ENCODE measurements at regions not wholly inside any gene's neighbourhood (a gene's known extent, or its start where the extent isn't known, plus 50 kb on each side); places are given as distances from the start of the nearest gene placed in this dataset.

DNA sequence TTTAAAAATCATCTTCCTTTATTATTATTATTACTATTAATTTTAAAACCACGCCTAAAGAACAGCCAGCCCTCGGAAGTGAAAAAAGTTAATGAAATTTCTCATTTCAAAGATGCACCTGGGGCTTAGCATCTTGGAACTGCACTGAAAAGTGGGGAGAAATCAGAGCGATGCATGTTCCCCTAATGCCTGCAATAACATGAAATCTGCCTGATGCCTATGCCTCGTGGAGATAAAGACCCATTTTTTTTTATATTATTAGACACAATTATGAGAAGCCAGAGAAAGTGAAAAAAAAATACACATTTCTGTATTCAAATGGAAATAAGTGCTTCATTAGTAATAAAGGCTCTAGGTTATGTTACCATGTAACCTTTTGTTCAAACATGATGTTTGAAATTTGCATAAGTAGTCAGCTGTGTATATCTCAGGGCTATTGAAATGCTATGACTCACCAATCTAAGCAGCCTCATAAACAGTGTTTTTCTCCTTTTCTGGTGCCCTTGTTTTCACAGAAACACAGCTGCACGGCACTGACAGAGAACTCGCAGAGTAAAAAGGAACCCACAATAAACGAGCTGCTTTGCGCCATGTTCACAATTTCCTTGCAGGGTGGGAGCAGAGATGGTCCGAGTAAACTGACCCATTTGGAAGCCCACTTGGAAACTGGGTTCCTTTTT is 175.8 kb upstream of the PRKCQ start:
- no peak for DNase-seq

DNA sequence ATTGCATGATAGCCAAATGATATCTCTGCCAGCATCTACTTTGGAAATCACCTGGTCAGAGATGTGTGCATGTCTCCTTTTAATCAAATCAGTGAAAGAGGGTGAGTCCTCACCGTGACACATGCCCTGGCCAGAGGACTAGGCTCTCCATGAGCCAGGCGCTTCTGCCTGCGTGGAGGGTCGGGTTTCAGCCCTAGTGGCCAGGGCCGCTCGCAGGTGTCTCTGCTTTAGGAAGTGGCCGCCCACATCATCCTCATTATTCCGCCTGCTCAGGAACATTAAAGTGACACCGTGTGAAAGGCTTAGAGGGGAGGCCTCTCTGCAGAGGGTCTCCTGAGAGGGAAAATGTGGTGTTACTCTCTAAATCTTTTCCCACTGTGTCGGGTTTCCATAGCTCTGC is 173.6 kb upstream of the PRKCQ start:
- DNase-seq, result no peak

DNA sequence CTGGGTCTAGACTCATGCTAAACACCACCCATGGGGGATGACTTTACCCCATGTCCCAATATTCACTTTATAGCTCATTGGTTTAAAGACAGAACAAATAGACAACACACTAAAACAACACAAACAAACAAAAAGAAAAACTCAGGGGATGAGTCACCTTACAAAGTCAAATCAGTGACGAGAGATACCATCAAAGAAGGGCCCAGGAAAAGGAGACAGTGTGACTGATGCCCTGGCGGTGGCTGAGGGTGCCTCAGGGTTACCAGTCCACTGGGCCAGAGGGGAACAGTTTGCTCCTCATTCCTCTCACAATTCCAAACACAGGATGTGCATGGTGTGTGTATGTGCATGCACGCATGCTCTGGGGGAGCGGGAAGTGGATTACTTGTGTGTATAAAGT is 171.3 kb upstream of the PRKCQ start:
- no peak for DNase-seq

DNA sequence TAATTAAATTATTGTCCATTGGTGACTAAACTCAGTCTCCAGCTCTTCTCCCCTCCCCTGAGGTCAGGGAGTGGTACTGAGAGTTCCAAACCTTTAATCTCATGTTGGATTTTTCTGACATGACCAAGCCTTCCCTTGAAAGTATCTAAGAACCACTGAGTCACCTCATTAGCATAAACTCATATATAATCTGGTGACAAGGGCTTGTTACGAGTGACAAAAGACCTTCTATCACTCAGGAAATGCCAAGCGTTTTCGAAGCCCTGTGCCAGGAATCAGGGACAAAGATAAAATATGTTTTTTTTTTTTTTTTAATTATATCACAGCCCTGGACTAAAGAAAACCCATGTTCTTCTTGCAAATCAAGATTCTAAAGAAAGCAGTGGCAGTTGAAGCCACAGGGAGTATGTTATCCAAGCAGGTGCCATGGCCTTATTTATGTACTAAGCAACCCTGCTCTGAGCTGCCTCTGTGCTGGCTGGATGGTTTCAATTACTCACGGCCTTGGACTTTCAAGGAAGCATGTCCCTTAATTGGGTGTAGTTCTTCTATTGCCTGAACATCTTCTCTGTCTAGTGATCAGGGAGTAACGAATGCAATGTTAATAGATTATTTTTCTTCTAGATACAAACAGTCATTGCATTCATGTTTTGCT is 169.0 kb upstream of the PRKCQ start:
- no peak for DNase-seq

DNA sequence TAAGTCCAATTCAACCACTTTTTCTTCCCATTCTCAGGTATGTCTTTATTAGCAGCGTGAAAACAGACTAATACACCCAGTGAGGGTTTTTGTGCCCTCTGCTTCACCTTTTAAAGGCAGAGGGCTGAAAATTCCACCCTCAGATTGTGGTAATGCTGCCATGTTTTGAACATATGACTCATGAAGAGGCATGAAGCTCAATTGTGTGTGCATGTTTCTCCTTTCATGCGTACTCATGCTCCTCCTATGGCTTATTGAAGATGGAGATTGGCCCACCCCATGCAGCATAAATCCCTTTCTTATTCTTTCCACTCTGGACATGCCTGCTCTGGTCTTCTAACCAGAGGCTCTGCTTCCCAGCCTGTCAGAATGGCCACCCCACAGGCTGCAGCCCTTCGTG is 168.0 kb upstream of the PRKCQ start:
- DNase-seq, result no peak

DNA sequence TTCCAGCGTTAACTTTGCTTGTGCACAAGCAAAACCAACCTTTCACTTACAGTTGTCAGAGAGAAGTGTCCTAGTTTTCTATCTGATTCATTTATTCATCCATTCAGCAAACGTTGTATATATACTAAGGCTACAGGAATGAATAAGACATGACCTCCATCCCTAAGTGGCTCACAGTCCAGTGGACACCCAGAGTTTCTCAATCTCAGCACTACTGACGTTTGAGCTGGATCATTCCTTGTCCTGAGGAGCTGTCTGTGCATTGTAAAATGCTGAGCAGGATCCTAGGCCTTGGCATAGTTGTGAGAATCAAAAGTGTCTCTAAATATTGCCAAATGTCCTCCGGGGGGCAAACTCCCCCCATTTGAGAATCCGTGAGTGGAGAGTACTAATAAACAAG is 166.7 kb upstream of the PRKCQ start:
- no peak for DNase-seq

DNA sequence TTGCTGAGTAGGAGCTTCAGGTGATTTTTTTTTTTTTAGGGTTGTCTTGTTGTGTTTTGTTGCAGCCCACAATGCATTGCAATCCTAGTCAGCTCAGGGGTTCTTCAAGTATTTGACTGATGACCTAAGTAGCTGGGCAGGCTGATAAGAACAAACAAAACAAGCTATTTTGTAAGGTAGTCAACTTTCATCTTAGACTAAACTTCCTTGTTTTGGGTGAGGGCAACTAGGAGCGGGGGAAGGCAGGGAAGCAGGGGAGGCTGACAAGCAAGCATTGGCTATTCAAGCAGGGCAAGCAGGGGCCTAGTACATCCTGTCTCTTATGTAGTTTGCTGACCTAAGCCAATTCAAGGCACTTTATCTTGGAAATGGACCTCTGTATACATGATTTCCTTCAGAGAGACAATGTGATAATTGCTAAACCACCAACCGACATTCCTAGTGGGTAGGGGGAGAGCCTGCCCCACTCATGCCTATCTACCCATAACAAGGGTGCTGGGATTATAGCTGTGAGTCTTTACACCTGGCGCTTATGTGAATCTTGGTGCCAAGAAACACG is 163.3 kb upstream of the PRKCQ start:
- DNase-seq, result no peak

DNA sequence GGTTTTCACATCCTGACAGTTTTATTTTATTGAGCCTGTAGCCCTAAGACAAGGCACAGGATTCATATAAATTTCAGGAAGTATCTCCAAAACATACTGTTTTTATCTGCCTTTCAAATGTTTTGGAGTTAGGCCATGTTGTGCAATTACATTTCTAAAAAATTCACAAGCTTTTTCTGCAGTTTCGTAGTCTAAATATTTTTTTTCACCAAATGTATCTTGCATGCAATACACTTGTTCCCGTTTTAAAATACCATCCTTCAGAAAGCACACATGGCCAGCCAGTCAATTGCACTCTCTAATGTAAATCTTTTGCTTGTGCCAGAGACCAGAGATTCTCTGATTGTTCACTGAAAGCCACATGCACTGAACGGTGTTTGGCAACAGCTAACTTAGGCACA is 161.5 kb upstream of the PRKCQ start:
- DNase-seq, result no peak

DNA sequence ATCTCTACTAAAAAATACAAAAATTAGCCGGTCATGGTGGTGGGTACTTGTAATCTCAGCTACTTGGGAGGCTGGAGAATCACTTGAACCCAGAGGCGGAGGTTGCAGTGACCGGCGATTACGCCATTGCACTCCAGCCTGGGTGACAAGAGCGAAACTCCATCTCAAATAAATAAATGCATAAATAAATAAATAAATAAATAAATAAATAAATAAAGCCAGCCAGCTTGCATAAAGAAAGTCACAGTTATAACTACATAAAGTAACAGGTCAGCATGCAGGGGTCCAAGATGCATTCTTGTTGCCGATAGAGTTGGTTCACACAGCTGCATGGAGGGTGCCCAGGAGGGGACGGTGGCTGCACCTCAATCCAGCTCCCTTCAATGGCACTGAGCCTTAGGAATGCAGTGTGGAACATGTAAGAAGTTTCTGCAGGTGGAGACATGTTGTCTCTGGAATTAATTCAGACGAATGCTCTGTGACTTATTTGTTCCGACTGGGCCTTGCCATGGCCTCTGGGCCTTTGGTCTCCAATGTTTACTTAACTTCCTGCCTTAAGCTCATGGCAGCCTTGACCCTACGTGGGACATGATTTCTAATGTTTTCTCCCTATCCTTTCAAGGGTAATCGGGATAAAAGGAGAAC is 159.6 kb upstream of the PRKCQ start:
- no peak for DNase-seq

DNA sequence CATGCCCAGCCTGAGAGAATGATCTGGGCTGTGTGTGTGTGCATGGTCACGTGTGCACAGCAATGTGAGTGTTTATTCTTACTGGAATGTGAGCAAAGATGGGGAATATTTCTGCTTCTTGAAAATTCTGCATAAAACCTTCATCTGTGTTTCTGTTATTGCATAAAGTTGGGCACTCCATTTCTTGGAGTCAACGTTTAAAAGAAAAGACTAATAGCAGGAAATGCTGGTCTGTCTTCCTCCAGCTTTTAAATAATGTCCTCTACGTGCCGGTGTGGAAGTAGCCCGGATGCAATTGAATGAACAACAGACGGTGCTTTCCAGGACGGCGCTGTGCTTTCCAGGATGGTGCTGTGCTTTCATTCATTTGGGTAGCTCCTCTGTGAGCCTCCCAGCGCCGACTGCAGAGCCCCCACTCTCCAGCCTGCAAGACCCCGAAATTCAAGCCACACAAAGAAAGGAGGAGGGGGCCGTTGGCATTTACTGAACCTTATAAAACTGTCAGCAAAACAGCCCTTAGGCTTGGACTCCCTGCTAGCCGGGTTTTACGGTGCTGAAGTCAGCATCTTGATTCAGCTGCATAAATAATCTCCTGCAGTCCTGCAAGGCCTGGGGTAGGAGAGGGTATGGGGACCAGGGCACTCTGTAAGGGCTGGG is 158.2 kb upstream of the PRKCQ start:
- no peak for DNase-seq

DNA sequence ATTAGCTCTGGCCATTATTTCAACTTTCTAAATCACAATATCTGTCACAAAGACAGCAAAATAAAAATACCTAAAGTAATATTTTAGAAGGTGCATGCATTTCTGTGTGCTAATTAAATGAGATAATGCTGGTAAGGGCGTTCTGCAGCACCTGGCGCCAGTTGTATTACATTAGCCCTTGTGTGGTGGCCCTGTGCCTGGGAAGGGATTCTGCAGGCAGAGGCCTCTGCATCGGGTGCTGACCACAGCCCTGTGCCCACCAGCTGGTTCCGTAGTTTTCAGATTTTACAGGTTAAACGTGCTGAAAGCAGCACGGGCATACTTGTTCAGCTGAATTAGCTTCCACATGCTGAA is 157.7 kb upstream of the PRKCQ start:
- DNase-seq, result no peak

DNA sequence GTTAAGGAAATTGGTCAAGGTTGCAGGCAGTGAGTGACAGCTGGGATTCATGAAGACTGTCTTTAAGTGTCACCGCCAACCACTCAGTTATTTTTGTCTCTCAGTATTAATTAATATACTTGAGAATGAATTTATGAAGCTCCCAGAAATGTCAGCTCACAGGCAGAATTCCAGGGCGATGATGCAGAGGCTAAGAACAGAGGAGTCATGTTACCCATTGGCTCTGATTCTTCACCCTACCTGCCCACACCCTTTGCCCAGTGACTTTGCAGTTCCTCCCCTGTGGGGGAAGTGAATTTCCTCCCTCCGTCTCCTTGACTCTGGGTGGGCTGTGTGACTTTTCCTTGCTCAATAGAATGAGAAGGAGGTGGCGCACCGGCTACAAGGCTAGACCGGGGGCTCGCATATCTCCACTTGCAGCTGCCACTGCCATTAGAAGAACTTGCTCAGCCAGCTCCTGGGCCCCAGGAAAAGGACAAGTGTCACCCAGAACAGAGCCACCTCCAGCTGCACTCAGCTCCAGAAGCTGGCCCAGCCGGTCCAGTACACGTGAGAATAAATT is 157.1 kb upstream of the PRKCQ start:
- DNase-seq, result no peak

DNA sequence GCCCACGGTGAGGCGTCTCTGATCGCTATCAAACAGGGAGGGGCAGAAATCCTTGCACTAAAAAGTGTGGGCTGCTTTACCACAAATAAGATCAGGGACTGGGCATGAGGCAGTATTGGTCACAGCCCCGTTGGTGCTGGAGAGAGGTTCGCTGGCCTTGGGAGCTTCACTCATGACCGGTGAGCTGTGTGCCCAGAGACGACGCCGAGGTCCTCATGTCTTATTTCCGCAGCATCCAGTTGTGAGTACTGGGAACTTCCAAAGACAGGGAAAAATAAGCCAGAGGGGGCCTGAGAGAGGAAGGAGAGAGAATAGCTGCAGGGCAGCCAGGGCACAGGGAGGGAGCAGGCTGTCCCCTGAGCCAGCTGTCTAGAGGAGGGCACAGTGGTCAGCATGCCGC is 154.2 kb upstream of the PRKCQ start:
- DNase-seq, result no peak

DNA sequence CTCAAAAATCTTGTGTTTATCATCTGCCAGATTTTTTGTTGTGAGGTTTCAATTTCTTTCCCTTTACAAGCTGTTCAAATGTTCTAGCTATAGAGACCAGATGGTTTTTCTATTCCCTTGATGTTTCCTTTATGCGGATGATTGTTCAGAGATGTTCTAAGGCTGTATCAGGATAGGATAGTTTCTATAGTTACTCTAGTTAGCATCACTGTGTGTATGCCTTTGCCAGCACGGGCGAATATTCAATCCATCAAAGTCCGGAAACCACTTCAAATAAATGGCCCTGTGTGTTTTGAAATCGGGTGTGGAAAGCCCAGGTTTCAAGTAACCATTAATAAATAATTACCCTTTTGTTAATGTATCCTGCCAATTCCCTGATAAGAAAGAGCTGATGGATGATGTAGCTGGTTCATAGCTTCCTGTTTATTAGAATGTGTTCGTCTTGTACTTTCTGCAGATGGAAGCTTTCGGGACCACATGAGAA is 149.8 kb upstream of the PRKCQ start:
- DNase-seq, result no peak

DNA sequence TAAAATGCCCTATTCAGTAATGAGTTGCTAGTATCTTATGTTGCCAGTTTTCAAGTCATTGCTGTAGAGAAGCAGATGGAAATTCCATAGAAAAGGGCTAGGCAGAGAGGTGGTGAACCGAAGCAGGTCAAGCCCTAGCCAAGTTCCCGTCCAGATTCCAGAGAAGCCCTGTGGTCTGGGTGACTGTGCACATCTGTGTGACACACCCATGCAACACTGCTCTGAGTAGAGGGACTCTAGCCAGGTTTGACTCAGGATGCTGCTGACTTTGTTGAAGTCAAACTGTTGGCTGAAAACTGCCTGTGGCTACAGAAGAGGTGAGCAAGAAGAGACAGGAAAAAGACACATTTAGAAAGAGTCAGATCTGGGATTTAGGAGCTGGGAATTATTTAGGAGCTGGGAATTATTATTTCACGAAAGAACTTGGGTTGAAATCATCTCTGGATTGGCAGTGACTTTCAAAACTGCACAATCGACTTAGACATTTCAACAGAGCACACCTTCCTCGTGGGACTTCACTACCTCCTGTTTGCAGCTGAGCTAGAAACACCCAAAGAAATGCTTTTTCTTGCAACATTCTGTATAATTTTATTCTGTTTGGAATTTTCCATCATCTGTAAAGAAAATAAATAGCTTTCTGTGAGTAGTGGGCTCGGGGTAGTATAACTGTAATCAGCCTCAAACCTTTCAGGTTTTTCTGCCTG is 149.1 kb upstream of the PRKCQ start:
- no peak for DNase-seq

DNA sequence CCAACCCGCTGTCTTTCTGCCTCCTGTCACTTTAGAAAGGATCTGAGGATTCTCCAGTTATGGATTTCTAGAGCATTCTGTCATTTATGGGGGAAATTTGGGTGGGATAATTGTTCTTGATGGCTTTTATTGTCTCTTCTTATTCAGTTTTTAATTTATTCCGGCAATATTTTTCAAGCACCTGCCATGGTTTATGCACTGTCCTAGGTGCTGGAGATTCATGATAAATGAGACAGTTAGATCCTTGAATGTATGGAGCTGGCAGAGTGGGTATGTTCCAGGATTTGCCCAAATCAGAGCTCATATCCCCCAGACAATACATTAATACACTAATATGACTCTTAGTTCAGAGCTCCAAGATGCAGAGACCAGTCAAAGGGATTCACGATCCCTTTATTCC is 146.8 kb upstream of the PRKCQ start:
- DNase-seq, result no peak

DNA sequence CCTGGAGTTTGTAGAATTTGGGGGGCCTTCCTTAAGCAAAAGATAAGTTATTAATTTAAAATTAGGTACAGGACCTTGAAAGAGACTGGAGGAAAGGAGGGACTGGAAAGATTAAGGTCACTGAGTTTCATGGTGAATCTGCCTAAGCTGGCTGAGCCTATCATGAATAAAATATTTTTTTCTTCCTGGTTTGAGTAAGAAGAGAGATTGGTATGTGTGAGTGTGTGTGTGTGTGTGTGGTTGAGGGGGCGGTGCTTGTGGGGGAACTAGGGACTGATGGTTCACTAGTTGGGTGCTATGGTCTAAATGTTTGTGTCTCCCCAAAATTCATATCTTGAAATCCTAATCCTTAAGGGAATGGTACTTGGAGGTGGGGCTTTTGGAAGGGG is 142.5 kb upstream of the PRKCQ start:
- DNase-seq, result no peak

DNA sequence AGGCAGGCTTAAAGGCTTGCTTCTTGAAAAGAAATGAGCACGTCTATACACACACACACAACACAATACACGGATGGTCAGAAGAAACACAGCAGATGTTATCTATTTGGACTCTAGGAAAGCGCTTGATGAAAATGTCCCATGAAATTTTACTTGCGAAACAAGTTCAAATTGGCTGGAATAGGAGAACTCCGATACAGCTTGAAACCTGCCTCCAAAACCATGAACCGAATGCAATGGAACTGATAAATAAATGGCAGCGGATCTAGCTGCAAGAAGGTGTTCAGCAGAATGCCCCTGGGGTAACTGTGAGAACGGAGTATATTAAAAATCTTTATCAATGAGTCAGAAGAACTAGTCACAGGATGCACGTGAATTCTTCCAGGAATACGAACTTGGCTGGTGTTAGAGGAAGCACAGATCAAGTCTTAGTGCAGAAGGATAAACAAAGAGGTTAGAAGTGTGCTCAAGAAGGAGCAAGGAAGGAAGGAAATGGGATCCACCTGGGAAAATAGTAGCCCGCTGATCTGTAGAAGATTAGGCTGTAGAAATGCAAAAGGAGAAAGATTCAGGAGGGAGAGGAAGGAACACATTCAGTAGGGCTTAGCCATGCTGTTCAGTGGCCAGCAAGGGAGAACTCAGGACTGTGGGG is 142.0 kb upstream of the PRKCQ start:
- DNase-seq, result no peak

DNA sequence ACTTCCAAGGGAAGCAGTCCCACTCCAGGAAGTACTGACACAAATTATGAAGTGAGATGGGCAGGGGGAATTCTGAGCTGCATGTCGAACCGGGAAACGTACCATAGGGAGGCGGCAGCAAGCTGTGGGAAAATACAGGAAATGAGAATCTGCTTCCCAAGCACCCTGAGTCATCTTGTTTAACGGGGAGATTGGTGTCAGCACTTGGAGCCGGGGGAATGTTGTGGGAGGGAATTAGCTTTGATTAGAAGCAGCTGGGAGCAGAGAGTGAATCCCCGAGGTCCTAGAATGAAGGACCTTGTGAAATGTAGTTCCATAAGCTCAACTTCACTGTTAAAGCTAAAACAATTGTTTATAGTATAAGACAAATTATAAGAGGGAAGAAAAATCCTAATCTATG is 141.4 kb upstream of the PRKCQ start:
- DNase-seq, result no peak

DNA sequence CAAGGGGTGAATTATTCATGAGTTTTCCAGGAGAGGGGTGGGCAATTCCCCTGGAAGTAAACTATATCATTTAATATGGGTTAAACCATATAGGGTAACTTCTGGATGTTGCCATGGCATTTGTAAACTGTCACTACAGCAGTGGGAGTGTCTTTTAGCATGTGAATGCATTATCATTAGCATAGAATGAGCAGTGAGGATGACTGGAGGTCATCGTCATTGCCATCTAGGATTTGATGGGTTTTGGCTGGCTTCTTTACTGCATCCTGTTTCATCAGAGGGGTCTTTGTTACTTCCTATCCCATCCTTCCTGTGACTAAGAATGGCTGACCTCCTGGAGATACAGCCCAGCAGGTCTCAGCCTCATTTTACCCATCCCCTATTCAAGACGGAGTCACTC is 139.5 kb upstream of the PRKCQ start:
- no peak for DNase-seq

DNA sequence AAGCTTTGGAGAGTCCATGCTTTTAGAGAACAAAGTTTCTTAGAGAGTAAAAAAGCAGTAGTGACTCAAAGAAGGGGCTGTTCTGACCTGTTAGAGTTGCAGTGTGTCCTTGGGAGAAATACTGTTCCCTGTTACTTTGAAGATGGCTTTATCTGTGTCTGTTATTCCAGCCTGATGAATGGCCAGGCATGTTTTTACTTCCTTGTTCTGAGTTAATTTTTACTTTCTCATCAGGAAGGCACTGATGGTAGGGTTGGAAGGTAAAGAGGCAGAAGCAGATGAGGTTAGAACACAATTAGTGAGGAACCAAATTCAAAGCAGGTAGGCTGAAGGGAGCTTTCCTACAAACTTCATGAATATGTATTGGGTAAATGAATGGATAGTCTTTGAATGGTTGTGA is 138.5 kb upstream of the PRKCQ start:
- DNase-seq, result no peak

DNA sequence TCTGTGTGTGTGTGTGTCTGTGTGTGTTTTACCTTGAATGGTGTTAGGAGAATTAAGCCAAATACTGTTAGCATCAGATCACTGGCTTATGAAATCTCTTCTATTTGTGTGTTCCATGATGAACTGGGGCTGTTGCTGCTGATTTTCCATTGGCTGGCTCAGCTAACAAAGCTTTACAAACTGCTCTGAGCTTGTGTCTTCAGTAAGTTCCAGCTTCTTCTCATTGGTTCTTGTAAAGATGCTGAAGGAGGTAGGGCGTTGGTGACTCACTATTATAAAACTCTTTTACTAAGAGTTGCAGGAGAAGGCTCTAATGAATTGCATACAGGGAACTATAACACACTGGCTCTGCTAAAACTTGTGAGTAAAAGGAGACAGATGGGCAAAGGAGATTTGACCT is 136.4 kb upstream of the PRKCQ start:
- no peak for DNase-seq

Data from NCI-H187 treated with DMSO at 0.1 percent for 48 hours (cell line).